Left ventricle myocardium inferior (tissue), 1 donor: ENCODE measurements at regions not wholly inside any gene's neighbourhood (a gene's known extent, or its start where the extent isn't known, plus 50 kb on each side); places are given as distances from the start of the nearest gene placed in this dataset.

ENCODE experiments used
- DNase-seq: peaks from one replicate; pipeline ENCODE4 v3.0.0-alpha.2; 2020
- H3K27ac ChIP-seq: fragments of 200-600 bp; replicated peaks from 2 replicates; pipeline ENCODE4 v1.8.0; 2021
- H3K27me3 ChIP-seq: fragments of 200-600 bp; 2 replicates; pipeline ENCODE4 v1.8.0; 2021; ENCODE audit warnings: low read depth
- H3K36me3 ChIP-seq: fragments of 200-600 bp; 2 replicates; pipeline ENCODE4 v1.8.0; 2021
- H3K4me1 ChIP-seq: fragments of 200-600 bp; 2 replicates; pipeline ENCODE4 v1.8.0; 2021
- H3K4me3 ChIP-seq: fragments of 200-600 bp; 2 replicates; pipeline ENCODE4 v1.8.0; 2021; ENCODE audit warnings: mild to moderate bottlenecking, moderate library complexity
- H3K9me3 ChIP-seq: fragments of 200-600 bp; replicated peaks from 2 replicates; pipeline ENCODE4 v1.8.0; 2021
- CTCF ChIP-seq: fragments of 200-600 bp; IDR thresholded peaks from 2 replicates; pipeline ENCODE4 v1.8.0; 2021; ENCODE audit warnings: antibody characterized with exemption, mild to moderate bottlenecking, borderline replicate concordance
- intact Hi-C: fragments of 100-400 bp; cut with micrococcal nuclease; formaldehyde crosslinking; loops from one replicate; pipeline ENCODE4 v1.11.0; 2022
- donor health status: DM: no; HTN: yes; CAD: no; lungs with severe emphysema.

- Histone ChIP-seq H3K27ac (no peak overlapping the region), H3K4me3 (no peak overlapping the region), H3K27me3 (no peaks in the 10 kb centered on the region), H3K36me3 (no peaks in the 10 kb centered on the region), H3K9me3 (peaks cover 23% of the 10 kb centered on the region), H3K4me1 (no peaks in the 10 kb centered on the region)
- DNase-seq = no peak
- TF ChIP-seq CTCF = no peak
- intact Hi-C loops = no loop called here
These were observed 690.9 kb downstream of the SLITRK6 start for GRCh38 chr13:85108356-85108755.

GRCh38 chr13:85099245-85099644, 700.0 kb downstream of the SLITRK6 start:
- H3K36me3 ChIP-seq = no peaks in the 10 kb centered on the region
- intact Hi-C loops = no loop called here

GRCh38 chr13:85095418-85096272, 703.6 kb downstream of the SLITRK6 start:
- H3K27me3 ChIP-seq = no peaks in the 10 kb centered on the region
- no peak for DNase-seq
- peaks cover 23% of the 10 kb centered on the region for H3K9me3 ChIP-seq
- H3K4me1 ChIP-seq = no peaks in the 10 kb centered on the region
- TF ChIP-seq CTCF = no peak
- H3K4me3 ChIP-seq = no peak overlapping the region
- H3K36me3 ChIP-seq = no peaks in the 10 kb centered on the region
- intact Hi-C loops = no loop called here
- no peak overlapping the region for H3K27ac ChIP-seq

More at GRCh38 chr13:85099245-85099644, 700.0 kb downstream of the SLITRK6 start:
- Histone ChIP-seq H3K9me3 (peaks cover 49% of the 10 kb centered on the region), H3K27ac (no peak overlapping the region), H3K4me1 (no peaks in the 10 kb centered on the region), H3K4me3 (no peak overlapping the region), H3K27me3 (no peaks in the 10 kb centered on the region)
- no peak for TF ChIP-seq CTCF
- DNase-seq = no peak

- Histone ChIP-seq H3K4me3 (no peak overlapping the region), H3K9me3 (peaks cover 9% of the 10 kb centered on the region), H3K27me3 (no peaks in the 10 kb centered on the region), H3K27ac (no peak overlapping the region), H3K4me1 (no peaks in the 10 kb centered on the region), H3K36me3 (no peaks in the 10 kb centered on the region)
- peak; percentile 16 for DNase-seq
- TF ChIP-seq CTCF = no peak
- intact Hi-C loops = no loop called here
These were observed 705.4 kb downstream of the SLITRK6 start for GRCh38 chr13:85093808-85094207.

- Histone ChIP-seq H3K4me3 (no peak overlapping the region), H3K4me1 (no peaks in the 10 kb centered on the region), H3K27ac (no peak overlapping the region), H3K36me3 (no peaks in the 10 kb centered on the region), H3K27me3 (no peaks in the 10 kb centered on the region), H3K9me3 (peaks cover 5% of the 10 kb centered on the region)
- TF ChIP-seq CTCF = no peak
- peak; percentile 14 for DNase-seq
- intact Hi-C loops = no loop called here
These were observed 707.5 kb downstream of the SLITRK6 start for GRCh38 chr13:85091631-85092234.
